ENCODE measurements at regions not wholly inside any gene's neighbourhood (a gene's known extent, or its start where the extent isn't known, plus 50 kb on each side); places are given as distances from the start of the nearest gene placed in this dataset.

DNA sequence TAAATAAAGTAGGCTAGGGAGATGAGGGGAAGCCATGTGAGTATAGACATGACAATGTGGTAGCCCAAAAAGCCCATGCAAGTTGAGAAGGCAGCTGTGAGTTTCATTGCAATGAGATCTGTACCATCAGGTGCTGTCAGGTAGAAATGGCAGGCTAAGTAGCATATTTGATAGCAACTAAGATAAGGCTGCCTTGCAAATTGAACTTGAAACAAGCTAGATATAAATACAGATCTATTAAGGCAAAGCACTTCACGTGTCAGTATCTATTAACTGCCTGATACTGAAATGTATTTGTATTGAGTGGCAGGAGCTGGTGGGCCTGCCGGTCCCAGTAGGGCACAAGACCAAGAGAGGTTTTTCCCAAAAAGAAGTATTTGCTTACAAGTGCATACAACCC is 419.9 kb downstream of the TDRD15 start:
- TF ChIP-seq, protein P1, sequence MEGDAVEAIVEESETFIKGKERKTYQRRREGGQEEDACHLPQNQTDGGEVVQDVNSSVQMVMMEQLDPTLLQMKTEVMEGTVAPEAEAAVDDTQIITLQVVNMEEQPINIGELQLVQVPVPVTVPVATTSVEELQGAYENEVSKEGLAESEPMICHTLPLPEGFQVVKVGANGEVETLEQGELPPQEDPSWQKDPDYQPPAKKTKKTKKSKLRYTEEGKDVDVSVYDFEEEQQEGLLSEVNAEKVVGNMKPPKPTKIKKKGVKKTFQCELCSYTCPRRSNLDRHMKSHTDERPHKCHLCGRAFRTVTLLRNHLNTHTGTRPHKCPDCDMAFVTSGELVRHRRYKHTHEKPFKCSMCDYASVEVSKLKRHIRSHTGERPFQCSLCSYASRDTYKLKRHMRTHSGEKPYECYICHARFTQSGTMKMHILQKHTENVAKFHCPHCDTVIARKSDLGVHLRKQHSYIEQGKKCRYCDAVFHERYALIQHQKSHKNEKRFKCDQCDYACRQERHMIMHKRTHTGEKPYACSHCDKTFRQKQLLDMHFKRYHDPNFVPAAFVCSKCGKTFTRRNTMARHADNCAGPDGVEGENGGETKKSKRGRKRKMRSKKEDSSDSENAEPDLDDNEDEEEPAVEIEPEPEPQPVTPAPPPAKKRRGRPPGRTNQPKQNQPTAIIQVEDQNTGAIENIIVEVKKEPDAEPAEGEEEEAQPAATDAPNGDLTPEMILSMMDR (IDR thresholded peaks at IDR 0.05): no peak
- TF ChIP-seq POLR2A (IDR thresholded peaks at IDR 0.05): no peak

All from heart left ventricle (tissue), 13 donors.